ENCODE measurements at regions not wholly inside any gene's neighbourhood (a gene's known extent, or its start where the extent isn't known, plus 50 kb on each side); places are given as distances from the start of the nearest gene placed in this dataset.

DNA sequence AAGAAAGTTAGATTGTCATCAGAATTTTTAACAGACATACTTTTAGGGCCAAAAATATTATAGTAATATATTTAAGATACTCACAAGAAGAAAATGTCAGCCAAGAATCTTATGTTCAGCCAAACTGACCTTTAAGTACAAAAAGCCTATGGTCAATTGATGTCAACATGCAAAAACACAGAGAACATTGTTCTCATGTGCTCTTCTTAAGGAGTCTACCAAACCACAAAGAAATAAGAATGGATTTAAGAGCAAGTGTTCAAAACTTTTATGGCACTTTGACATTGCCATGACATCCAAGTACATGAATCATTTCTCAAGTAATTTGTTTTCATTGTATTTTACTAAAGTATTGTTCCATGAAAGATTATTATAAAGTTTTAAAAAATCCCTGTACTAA, 180.4 kb downstream of the TMEM26 start:
- no peak overlapping the region for H3K27ac ChIP-seq (ENCODE audit: extremely low read length, insufficient read depth, low read length)
- TF ChIP-seq ZNF724P (CRISPR knock-in tag; IDR thresholded peaks at IDR 0.05; ENCODE audit: borderline replicate concordance) (no peak), FOXC1 (CRISPR knock-in tag; IDR thresholded peaks at IDR 0.05; ENCODE audit: borderline replicate concordance) (no peak), NFATC3 (CRISPR knock-in tag; IDR thresholded peaks at IDR 0.05) (no peak), DR1 (CRISPR knock-in tag; IDR thresholded peaks at IDR 0.05) (no peak), FOSL2 (CRISPR knock-in tag; IDR thresholded peaks at IDR 0.05) (no peak), ZNF432 (CRISPR knock-in tag; IDR thresholded peaks at IDR 0.05; ENCODE audit: borderline replicate concordance) (no peak), PAF1 (CRISPR knock-in tag; IDR thresholded peaks at IDR 0.05) (no peak), KAT2B (IDR thresholded peaks at IDR 0.05; ENCODE audit: borderline replicate concordance, low read depth, low read length) (no peak), ZNF260 (CRISPR knock-in tag; IDR thresholded peaks at IDR 0.05; ENCODE audit: borderline replicate concordance, low read depth) (no peak), ZNF841 (CRISPR knock-in tag; IDR thresholded peaks at IDR 0.05; ENCODE audit: borderline replicate concordance) (no peak), ZZZ3 (CRISPR knock-in tag; IDR thresholded peaks at IDR 0.05; ENCODE audit: borderline replicate concordance) (no peak), CENPT (CRISPR knock-in tag; IDR thresholded peaks at IDR 0.05; ENCODE audit: low read depth) (no peak)
- TF ChIP-seq, protein P1, sequence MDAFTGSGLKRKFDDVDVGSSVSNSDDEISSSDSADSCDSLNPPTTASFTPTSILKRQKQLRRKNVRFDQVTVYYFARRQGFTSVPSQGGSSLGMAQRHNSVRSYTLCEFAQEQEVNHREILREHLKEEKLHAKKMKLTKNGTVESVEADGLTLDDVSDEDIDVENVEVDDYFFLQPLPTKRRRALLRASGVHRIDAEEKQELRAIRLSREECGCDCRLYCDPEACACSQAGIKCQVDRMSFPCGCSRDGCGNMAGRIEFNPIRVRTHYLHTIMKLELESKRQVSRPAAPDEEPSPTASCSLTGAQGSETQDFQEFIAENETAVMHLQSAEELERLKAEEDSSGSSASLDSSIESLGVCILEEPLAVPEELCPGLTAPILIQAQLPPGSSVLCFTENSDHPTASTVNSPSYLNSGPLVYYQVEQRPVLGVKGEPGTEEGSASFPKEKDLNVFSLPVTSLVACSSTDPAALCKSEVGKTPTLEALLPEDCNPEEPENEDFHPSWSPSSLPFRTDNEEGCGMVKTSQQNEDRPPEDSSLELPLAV (CRISPR knock-in tag; conservative IDR thresholded peaks at IDR 0.05; ENCODE audit: low read depth): no peak
- H3K4me1 ChIP-seq (ENCODE audit: insufficient read depth, low read length): no peaks in the 10 kb centered on the region
- intact Hi-C loops (cut with micrococcal nuclease; ENCODE audit: unreplicated experiment) (no loop called here), in situ Hi-C loops (cut with HindIII; ENCODE audit: extremely low pct_ligation_motif_present, low pct_unique_long_range_greater_than_20kb) (no loop called here)
- BruUV-seq (replicated peaks): no TSS peak
- ChIA-PET POLR2A (no interaction called here), CTCF (ENCODE audit: low intra/inter-chr PET ratio, low total read pairs) (no interaction called here)
- H3K36me3 ChIP-seq (replicated peaks in 1 of 2; ENCODE audit: control insufficient read depth in 1 of 2, insufficient read depth in 2 of 2, low read length in 2 of 2): no peaks in the 10 kb centered on the region
- no peaks in the 10 kb centered on the region for H4K20me1 ChIP-seq (ENCODE audit: insufficient read depth, low read length)
- no peaks in the 10 kb centered on the region for H3K27me3 ChIP-seq (ENCODE audit: control insufficient read depth in 1 of 2, insufficient read depth in 2 of 2, low read length in 2 of 2)
- H3K9ac ChIP-seq (ENCODE audit: insufficient read depth, low read depth, low read length): no peak overlapping the region
- no peaks in the 10 kb centered on the region for H3K79me2 ChIP-seq (ENCODE audit: insufficient read depth, low read length)
- no peaks in the 10 kb centered on the region for H3K9me3 ChIP-seq (ENCODE audit: low read length)
- H3K4me3 ChIP-seq (replicated peaks in 1 of 3; ENCODE audit: insufficient read depth in 1 of 3, low read depth in 2 of 3, low read length in 3 of 3): no peak overlapping the region
- no peak for DNase-seq (ENCODE audit: low spot score)
- no peak overlapping the region for H3K4me2 ChIP-seq (ENCODE audit: low read depth, low read length)
- FAIRE-seq: no peak
- no peak overlapping the region for H2AFZ ChIP-seq (ENCODE audit: low read length)
- no peak for ATAC-seq
